Activated CD4-positive, alpha-beta T cell treated with anti-CD3 and anti-CD28 coated beads, Interleukin-2, amount 10 ng/mL, durations not matched to agents 7 days and 5 days (primary cell): ENCODE measurements at regions not wholly inside any gene's neighbourhood (a gene's known extent, or its start where the extent isn't known, plus 50 kb on each side); places are given as distances from the start of the nearest gene placed in this dataset.

ENCODE experiments used
- CTCF ChIA-PET: fragments of 350-600 bp; sonication (Branson Sonifier 250); formaldehyde crosslinking; loops from one replicate; lab custom pipeline; 2021; ENCODE audit warnings: antibody characterized with exemption; lab: Charles Lee
- POLR2A ChIA-PET: fragments of 350-600 bp; sonication (Branson Sonifier 250); formaldehyde crosslinking; loops from one replicate; lab custom pipeline; 2021; ENCODE audit warnings: antibody characterized with exemption; lab: Charles Lee
- DNase-seq: peaks from one replicate; pipeline ENCODE4 v3.0.0-alpha.2; 2020
- H3K27ac Mint-ChIP-seq: one replicate; pipeline ENCODE4 v1.8.0; 2021; ENCODE audit warnings: mild to moderate bottlenecking, moderate library complexity, mixed read lengths
- H3K27me3 Mint-ChIP-seq: one replicate; pipeline ENCODE4 v1.8.0; 2021; ENCODE audit warnings: mixed read lengths
- H3K36me3 Mint-ChIP-seq: one replicate; pipeline ENCODE4 v1.8.0; 2021; ENCODE audit warnings: low read depth, mixed read lengths
- H3K4me1 Mint-ChIP-seq: one replicate; pipeline ENCODE4 v1.8.0; 2021; ENCODE audit warnings: mixed read lengths
- H3K4me3 Mint-ChIP-seq: one replicate; pipeline ENCODE4 v1.8.0; 2021; ENCODE audit warnings: mild to moderate bottlenecking, moderate library complexity, mixed read lengths
- H3K9me3 Mint-ChIP-seq: one replicate; pipeline ENCODE4 v1.8.0; 2021; ENCODE audit warnings: mixed read lengths

DNA sequence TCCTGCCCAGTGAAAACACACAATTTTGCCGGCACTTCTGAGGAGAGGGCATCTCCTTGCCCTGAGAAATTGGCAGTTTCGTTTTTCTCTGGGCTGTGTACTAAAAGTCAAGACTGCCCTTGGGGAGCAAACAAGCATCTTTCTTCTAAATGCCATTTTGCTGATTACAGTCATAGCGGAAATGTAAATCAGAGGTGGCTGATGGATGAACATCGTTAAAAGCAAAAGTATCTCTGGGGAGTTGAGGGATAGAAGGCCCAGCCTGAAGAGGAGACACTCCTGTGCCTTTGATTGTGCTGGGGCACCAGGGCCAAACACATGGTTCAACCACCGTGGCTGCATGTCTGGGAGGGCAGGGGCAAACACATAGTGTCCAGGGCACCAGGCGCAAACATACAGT lies 49.8 kb downstream of the ABCC12 start:
- ChIA-PET CTCF (no interaction called here), POLR2A (no interaction called here)
- no peak overlapping the region for H3K4me3 Mint-ChIP-seq
- H3K4me1 Mint-ChIP-seq, result no peaks in the 10 kb centered on the region
- peaks cover 8% of the 10 kb centered on the region for H3K27me3 Mint-ChIP-seq
- H3K9me3 Mint-ChIP-seq, result no peaks in the 10 kb centered on the region
- no peaks in the 10 kb centered on the region for H3K36me3 Mint-ChIP-seq
- no peak for DNase-seq
- no peak overlapping the region for H3K27ac Mint-ChIP-seq

DNA sequence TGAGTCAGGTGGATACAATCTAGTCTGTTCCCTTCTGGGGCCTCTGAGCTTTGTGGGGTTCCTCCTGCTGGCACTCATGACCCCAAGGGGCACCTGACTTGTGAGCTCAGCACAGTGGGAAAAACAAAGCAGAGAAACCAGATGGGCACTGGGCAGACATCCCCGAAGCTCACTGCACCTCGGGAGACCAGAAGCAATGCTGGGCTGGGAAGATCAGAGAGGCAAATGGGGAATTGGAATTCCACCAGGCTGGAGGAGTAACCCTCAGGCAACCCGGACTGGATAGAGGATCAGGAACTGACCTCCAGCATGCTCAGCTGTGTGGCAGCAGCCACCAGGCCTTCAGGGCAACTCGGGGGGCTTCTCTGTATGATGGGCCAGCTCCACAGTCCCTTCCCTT lies 50.3 kb downstream of the ABCC12 start:
- H3K27me3 Mint-ChIP-seq, result peaks cover 11% of the 10 kb centered on the region
- no peak overlapping the region for H3K4me3 Mint-ChIP-seq
- H3K4me1 Mint-ChIP-seq, result no peaks in the 10 kb centered on the region
- H3K36me3 Mint-ChIP-seq, result no peaks in the 10 kb centered on the region
- DNase-seq, result no peak
- ChIA-PET POLR2A (no interaction called here), CTCF (no interaction called here)
- H3K9me3 Mint-ChIP-seq, result no peaks in the 10 kb centered on the region
- H3K27ac Mint-ChIP-seq, result no peak overlapping the region

GRCh38 chr16:48103591-48103990 lies 52.2 kb downstream of the ABCC12 start:
- Mint-ChIP-seq H3K9me3 (no peaks in the 10 kb centered on the region), H3K4me3 (no peak overlapping the region), H3K36me3 (no peaks in the 10 kb centered on the region), H3K27me3 (peaks cover 11% of the 10 kb centered on the region), H3K4me1 (no peaks in the 10 kb centered on the region), H3K27ac (no peak overlapping the region)
- no peak for DNase-seq
- POLR2A ChIA-PET, result no interaction called here
- CTCF ChIA-PET, result interaction anchor here (0.5 to 2.1 kb wide), 2 partner anchors 10 to 68 kb away, joined by 5 to 6 read pairs; no protein-coding TSS in a partner anchor

DNA sequence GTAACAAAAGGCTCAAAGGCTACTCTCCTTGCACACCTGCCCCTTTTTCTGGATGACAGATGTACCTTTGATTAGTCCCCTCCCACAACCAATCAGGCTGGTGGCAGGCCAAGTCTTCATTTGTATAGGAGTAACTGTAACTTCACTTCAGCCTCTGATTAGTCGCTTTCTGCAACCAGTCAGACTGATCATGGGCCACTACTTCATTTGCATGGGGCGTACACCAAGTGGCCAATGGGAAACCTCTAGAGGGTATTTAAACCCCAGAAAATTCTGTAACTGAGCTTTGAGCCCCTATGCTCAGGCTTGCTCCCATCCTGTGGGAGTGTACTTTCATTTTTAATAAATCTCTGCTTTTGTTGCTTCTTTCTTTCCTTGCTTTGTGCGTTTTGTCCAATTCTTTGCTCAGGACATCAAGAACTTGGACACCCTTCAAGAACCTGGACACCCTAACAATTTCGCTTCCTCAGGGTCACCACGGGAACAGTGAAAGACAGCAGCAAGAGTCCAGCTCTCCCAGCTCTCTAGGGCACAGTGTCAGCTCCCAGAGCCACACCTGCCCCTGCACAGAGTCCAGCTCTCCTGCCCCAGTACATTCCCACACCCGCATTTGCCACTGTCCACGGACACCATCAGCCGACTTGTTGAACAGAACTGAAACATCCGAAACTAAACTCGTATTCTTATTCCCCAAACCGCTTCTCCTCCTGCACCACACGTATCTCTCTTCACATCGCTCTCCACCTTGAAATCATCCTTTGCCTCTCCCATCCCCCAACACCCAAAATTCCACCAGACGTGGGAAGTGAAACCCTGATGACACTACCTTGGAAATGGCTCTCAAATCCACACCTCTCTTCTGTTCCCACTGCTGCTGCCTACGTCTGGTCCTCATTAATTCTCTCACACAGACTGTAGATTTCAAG lies 53.4 kb downstream of the ABCC12 start:
- H3K36me3 Mint-ChIP-seq, result no peaks in the 10 kb centered on the region
- H3K27ac Mint-ChIP-seq, result no peak overlapping the region
- no peaks in the 10 kb centered on the region for H3K9me3 Mint-ChIP-seq
- no peak for DNase-seq
- ChIA-PET POLR2A (no interaction called here), CTCF (interaction anchor here (0.9 to 2.1 kb wide), 3 partner anchors 11 to 37 kb away, joined by 3 to 6 read pairs (median 3); no protein-coding TSS in a partner anchor)
- peaks cover 11% of the 10 kb centered on the region for H3K27me3 Mint-ChIP-seq
- no peak overlapping the region for H3K4me3 Mint-ChIP-seq
- no peaks in the 10 kb centered on the region for H3K4me1 Mint-ChIP-seq

DNA sequence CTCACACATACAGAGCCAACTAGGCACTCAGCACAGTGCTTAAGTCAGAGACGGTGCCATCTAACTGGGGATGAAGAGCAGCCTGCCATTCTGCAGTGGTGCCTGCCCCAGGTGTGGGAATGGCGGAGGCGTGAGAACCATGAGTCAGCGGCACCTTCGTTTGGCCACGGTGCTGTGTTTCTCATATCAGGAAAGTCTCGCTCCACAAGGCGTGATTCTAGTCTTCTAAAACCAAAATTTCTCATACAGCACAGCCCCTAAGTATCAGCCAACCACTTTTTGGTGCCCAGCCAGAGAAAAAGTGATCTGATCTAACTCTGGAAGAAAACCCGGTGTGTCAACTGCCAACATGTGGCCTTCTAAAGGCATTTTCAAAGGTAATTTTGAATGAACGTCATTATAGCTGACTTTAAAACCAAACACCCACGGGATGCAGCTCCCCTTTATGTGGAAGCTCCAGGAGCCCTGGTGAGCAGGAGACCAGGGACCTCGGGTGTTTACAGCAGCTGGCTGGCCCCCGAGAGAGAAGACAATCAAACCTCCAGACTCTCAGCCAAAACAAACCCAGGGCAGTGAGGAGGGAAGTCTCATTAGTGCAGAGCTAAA lies 54.6 kb downstream of the ABCC12 start:
- no peaks in the 10 kb centered on the region for H3K4me1 Mint-ChIP-seq
- H3K27me3 Mint-ChIP-seq, result peaks cover 11% of the 10 kb centered on the region
- CTCF ChIA-PET, result interaction anchor here (0.6 to 0.9 kb wide), 2 partner anchors 36 to 41 kb away, joined by 3 to 4 read pairs; no protein-coding TSS in a partner anchor
- no peaks in the 10 kb centered on the region for H3K36me3 Mint-ChIP-seq
- H3K4me3 Mint-ChIP-seq, result no peak overlapping the region
- DNase-seq, result no peak
- no peaks in the 10 kb centered on the region for H3K9me3 Mint-ChIP-seq
- H3K27ac Mint-ChIP-seq, result no peak overlapping the region
- POLR2A ChIA-PET, result no interaction called here

GRCh38 chr16:48099455-48099854 lies 56.3 kb downstream of the ABCC12 start:
- no peaks in the 10 kb centered on the region for H3K9me3 Mint-ChIP-seq
- H3K27me3 Mint-ChIP-seq, result peaks cover 11% of the 10 kb centered on the region
- ChIA-PET POLR2A (no interaction called here), CTCF (no interaction called here)
- no peak for DNase-seq
- H3K27ac Mint-ChIP-seq, result no peak overlapping the region
- H3K4me1 Mint-ChIP-seq, result no peaks in the 10 kb centered on the region
- H3K36me3 Mint-ChIP-seq, result no peaks in the 10 kb centered on the region
- H3K4me3 Mint-ChIP-seq, result no peak overlapping the region

DNA sequence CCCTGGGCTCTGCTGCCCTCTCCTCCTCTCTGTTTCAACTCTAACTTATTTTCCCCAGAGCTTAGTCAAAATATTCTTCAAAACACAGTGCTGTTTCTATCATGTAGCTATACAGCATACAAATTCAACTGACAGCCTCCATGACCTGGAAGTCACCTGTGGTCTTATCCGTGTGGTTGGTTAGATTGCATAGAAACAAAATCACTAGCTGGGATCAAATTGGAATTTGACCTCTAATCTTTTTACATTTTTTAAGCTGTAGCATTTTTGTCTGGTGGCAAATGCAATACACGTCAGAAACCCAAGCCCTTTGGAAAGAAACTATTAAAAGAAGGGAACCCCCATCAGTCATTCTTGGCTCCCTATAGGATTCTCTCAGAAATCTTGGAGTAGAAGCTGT lies 57.3 kb downstream of the ABCC12 start:
- no peak overlapping the region for H3K4me3 Mint-ChIP-seq

GRCh38 chr16:48091117-48091516 lies 64.7 kb downstream of the ABCC12 start:
- Mint-ChIP-seq H3K9me3 (no peaks in the 10 kb centered on the region), H3K4me3 (no peak overlapping the region), H3K27me3 (peaks cover 5% of the 10 kb centered on the region), H3K27ac (no peak overlapping the region), H3K36me3 (no peaks in the 10 kb centered on the region), H3K4me1 (no peaks in the 10 kb centered on the region)
- DNase-seq, result no peak
- CTCF ChIA-PET, result no interaction called here
- POLR2A ChIA-PET, result no interaction called here

More for the DNA sequence above, 57.3 kb downstream of the ABCC12 start:
- no peaks in the 10 kb centered on the region for H3K9me3 Mint-ChIP-seq
- DNase-seq, result no peak
- no peaks in the 10 kb centered on the region for H3K36me3 Mint-ChIP-seq
- ChIA-PET CTCF (interaction anchor here (0.7 to 0.8 kb wide), 2 partner anchors 11 to 50 kb away, joined by 3 read pairs; no protein-coding TSS in a partner anchor), POLR2A (no interaction called here)
- H3K4me1 Mint-ChIP-seq, result no peaks in the 10 kb centered on the region
- H3K27ac Mint-ChIP-seq, result no peak overlapping the region
- H3K27me3 Mint-ChIP-seq, result peaks cover 11% of the 10 kb centered on the region

DNA sequence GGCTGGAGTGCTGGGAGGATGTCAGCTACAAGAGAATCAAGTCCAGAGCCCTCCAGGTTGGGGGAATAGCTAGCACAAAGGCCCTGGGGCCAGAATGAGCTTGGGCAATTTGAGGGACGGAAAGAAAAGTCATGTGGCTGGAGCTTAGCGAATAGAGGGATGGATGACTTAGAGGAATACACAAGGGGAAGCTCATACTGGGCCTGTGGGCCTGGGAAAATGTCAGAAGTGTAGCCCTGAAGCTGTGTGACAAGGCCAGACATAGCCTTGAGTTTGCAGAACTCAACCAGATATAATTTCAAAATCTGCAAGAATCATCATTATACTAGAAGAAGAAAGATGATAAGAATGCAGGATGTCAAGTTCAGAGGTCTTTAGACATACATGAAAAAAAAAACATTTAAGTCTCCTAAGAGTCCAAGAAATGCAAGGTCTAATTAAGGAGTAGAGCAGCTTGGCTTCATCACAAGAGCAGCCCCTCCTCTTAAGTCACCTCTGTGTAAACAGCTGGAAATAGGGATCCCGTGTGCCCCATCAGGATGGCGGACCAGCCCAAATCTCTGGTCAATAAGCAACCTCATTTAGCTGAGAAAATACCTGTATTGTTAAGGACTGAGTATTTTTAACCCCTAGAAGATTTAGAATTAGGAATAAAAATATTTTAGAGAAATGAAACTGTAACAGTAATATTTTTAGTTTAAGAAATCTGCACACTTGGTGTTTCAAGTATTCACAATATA lies 66.6 kb downstream of the ABCC12 start:
- Mint-ChIP-seq H3K4me3 (no peak overlapping the region), H3K27ac (no peak overlapping the region), H3K4me1 (no peaks in the 10 kb centered on the region), H3K27me3 (peaks cover 5% of the 10 kb centered on the region), H3K36me3 (no peaks in the 10 kb centered on the region), H3K9me3 (no peaks in the 10 kb centered on the region)
- CTCF ChIA-PET, result interaction anchor here (0.7 kb wide), 1 partner anchor 12 kb away, joined by 3 read pairs; no protein-coding TSS in a partner anchor
- DNase-seq, result no peak
- POLR2A ChIA-PET, result no interaction called here

DNA sequence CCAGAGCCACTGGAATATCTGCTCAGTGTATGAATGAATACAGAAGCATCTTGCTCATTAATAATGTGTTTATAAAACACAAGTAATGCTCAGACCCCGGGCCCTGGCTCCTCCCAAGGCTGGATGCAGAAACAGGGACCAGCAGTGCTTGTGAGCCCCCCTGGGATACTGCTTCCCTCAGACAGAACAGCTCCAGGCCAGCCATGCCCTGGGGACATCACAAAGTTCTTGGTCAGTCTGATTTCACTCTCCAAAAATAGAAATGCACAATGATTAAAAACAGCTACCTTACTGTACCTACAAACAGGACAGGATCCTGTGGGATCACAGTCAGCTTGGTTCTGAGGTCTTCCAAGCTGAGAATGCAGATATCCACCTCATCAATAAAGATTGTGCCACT lies 68.2 kb downstream of the ABCC12 start:
- Mint-ChIP-seq H3K4me3 (no peak overlapping the region), H3K4me1 (no peaks in the 10 kb centered on the region), H3K9me3 (no peaks in the 10 kb centered on the region), H3K27ac (no peak overlapping the region), H3K36me3 (no peaks in the 10 kb centered on the region), H3K27me3 (peaks cover 4% of the 10 kb centered on the region)
- no peak for DNase-seq
- CTCF ChIA-PET, result no interaction called here
- POLR2A ChIA-PET, result no interaction called here

- no peaks in the 10 kb centered on the region for H3K36me3 Mint-ChIP-seq
- POLR2A ChIA-PET, result no interaction called here
- H3K27ac Mint-ChIP-seq, result no peak overlapping the region
- no peak for DNase-seq
- no peaks in the 10 kb centered on the region for H3K4me1 Mint-ChIP-seq
- CTCF ChIA-PET, result no interaction called here
- peaks cover 4% of the 10 kb centered on the region for H3K27me3 Mint-ChIP-seq
- H3K4me3 Mint-ChIP-seq, result no peak overlapping the region
- no peaks in the 10 kb centered on the region for H3K9me3 Mint-ChIP-seq
Observed at GRCh38 chr16:48086422-48086821, 69.4 kb downstream of the ABCC12 start.

GRCh38 chr16:48085729-48086128 lies 70.1 kb downstream of the ABCC12 start:
- Mint-ChIP-seq H3K9me3 (no peaks in the 10 kb centered on the region), H3K27ac (no peak overlapping the region), H3K4me1 (no peaks in the 10 kb centered on the region), H3K36me3 (no peaks in the 10 kb centered on the region), H3K4me3 (no peak overlapping the region), H3K27me3 (peaks cover 2% of the 10 kb centered on the region)
- CTCF ChIA-PET, result no interaction called here
- no peak for DNase-seq
- POLR2A ChIA-PET, result no interaction called here

DNA sequence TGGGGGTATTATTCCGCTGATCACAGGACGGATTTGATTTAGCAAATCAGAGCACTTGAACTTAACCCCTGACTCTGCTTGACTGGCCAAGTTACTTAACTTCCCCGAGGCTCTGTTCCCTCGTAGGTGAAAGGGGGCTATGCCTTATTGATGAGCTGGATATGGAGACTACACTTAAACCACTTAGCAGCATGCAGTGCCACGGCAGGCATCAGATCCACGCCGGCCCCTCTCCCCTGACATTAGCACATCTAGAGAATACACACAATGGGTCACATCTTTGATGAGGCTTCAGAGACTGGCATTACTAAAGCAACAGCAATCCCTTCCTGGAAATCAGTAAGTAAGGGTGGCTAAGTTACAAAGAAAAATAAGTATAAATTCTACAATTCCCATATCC lies 71.0 kb downstream of the ABCC12 start:
- no peaks in the 10 kb centered on the region for H3K27me3 Mint-ChIP-seq
- ChIA-PET POLR2A (no interaction called here), CTCF (no interaction called here)

More for the DNA sequence above, 71.0 kb downstream of the ABCC12 start:
- no peaks in the 10 kb centered on the region for H3K36me3 Mint-ChIP-seq
- H3K27ac Mint-ChIP-seq, result no peak overlapping the region
- no peak for DNase-seq
- H3K9me3 Mint-ChIP-seq, result no peaks in the 10 kb centered on the region
- no peak overlapping the region for H3K4me3 Mint-ChIP-seq
- no peaks in the 10 kb centered on the region for H3K4me1 Mint-ChIP-seq
